ENCODE measurements at regions not wholly inside any gene's neighbourhood (a gene's known extent, or its start where the extent isn't known, plus 50 kb on each side); places are given as distances from the start of the nearest gene placed in this dataset.

DNA sequence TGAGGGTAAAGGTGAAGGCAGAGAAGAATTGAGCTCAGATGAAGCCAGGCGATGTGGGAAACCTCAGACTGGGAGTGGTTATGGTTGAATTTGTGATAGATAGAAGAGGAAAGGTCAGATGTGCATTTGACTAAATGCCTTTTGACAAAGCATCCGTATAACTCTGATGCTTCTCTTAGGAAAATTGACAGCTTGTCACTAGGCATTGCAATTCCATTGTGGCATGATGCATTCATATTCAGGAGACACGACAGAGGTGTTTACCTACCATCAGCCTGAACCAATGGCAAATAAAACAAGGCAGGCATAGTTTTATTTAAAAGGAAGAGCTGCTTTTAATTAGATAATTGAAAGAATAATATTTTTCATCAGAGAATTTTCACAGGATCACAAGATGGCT lies 325.1 kb upstream of the IGFBP7 start:
- TF ChIP-seq CTCF (IDR thresholded peaks at IDR 0.05): no peak
- TF ChIP-seq POLR2AphosphoS5 (IDR thresholded peaks at IDR 0.05): no peak
